ENCODE measurements at regions not wholly inside any gene's neighbourhood (a gene's known extent, or its start where the extent isn't known, plus 50 kb on each side); places are given as distances from the start of the nearest gene placed in this dataset.

GRCh38 chr13:48761256-48761655, 107.5 kb downstream of the CYSLTR2 start:
- H3K4me3 ChIP-seq (ENCODE audit: low read depth in 1 of 2, low read length in 2 of 2): no peak overlapping the region
- H3K27me3 ChIP-seq (ENCODE audit: control insufficient read depth in 1 of 2, insufficient read depth in 2 of 2, low read length in 2 of 2): no peaks in the 10 kb centered on the region
- H3K36me3 ChIP-seq (ENCODE audit: control insufficient read depth in 1 of 2, insufficient read depth in 2 of 2, low read length in 2 of 2): no peaks in the 10 kb centered on the region
- H3K27ac ChIP-seq (ENCODE audit: low read depth, low read length): no peak overlapping the region
- peaks cover 3 to 6% of the 10 kb centered on the region in 2 donors for H3K4me1 ChIP-seq (ENCODE audit: control insufficient read depth in 1 of 2, insufficient read depth in 2 of 2, low read length in 2 of 2)
- H3K9ac ChIP-seq (ENCODE audit: low read depth in 1 of 2, low read length in 2 of 2): no peak overlapping the region
- peaks cover 9 to 12% of the 10 kb centered on the region in 2 donors for H3K9me3 ChIP-seq (ENCODE audit: control insufficient read depth in 1 of 2, low read length in 2 of 2)

GRCh38 chr13:48769107-48769704, 115.5 kb downstream of the CYSLTR2 start:
- H3K4me3 ChIP-seq (ENCODE audit: low read depth in 1 of 2, low read length in 2 of 2): no peak overlapping the region
- peaks cover 3 to 12% of the 10 kb centered on the region in 2 donors for H3K9me3 ChIP-seq (ENCODE audit: control insufficient read depth in 1 of 2, low read length in 2 of 2)
- no peaks in the 10 kb centered on the region for H3K36me3 ChIP-seq (ENCODE audit: control insufficient read depth in 1 of 2, insufficient read depth in 2 of 2, low read length in 2 of 2)
- no peaks in the 10 kb centered on the region for H3K27me3 ChIP-seq (ENCODE audit: control insufficient read depth in 1 of 2, insufficient read depth in 2 of 2, low read length in 2 of 2)
- H3K4me1 ChIP-seq (ENCODE audit: control insufficient read depth in 1 of 2, insufficient read depth in 2 of 2, low read length in 2 of 2): peaks cover 0 to under 1% of the 10 kb centered on the region in 2 donors
- no peak overlapping the region for H3K9ac ChIP-seq (ENCODE audit: low read depth in 1 of 2, low read length in 2 of 2)
- H3K27ac ChIP-seq (ENCODE audit: low read depth, low read length): no peak overlapping the region

- Histone ChIP-seq H3K4me3 (ENCODE audit: low read depth in 1 of 2, low read length in 2 of 2) (no peak overlapping the region), H3K27ac (ENCODE audit: low read depth, low read length) (no peak overlapping the region), H3K27me3 (ENCODE audit: control insufficient read depth in 1 of 2, insufficient read depth in 2 of 2, low read length in 2 of 2) (no peaks in the 10 kb centered on the region), H3K36me3 (ENCODE audit: control insufficient read depth in 1 of 2, insufficient read depth in 2 of 2, low read length in 2 of 2) (no peaks in the 10 kb centered on the region), H3K9ac (ENCODE audit: low read depth in 1 of 2, low read length in 2 of 2) (no peak overlapping the region), H3K9me3 (ENCODE audit: control insufficient read depth in 1 of 2, low read length in 2 of 2) (peaks cover 0 to 7% of the 10 kb centered on the region in 2 donors), H3K4me1 (ENCODE audit: control insufficient read depth in 1 of 2, insufficient read depth in 2 of 2, low read length in 2 of 2) (no peaks in the 10 kb centered on the region)
Observed at GRCh38 chr13:48770372-48770771, 116.6 kb downstream of the CYSLTR2 start.

GRCh38 chr13:48772908-48773307, 119.2 kb downstream of the CYSLTR2 start:
- Histone ChIP-seq H3K27ac (ENCODE audit: low read depth, low read length) (no peak overlapping the region), H3K36me3 (ENCODE audit: control insufficient read depth in 1 of 2, insufficient read depth in 2 of 2, low read length in 2 of 2) (no peaks in the 10 kb centered on the region), H3K9ac (ENCODE audit: low read depth in 1 of 2, low read length in 2 of 2) (no peak overlapping the region), H3K4me3 (ENCODE audit: low read depth in 1 of 2, low read length in 2 of 2) (no peak overlapping the region), H3K27me3 (ENCODE audit: control insufficient read depth in 1 of 2, insufficient read depth in 2 of 2, low read length in 2 of 2) (no peaks in the 10 kb centered on the region), H3K4me1 (ENCODE audit: control insufficient read depth in 1 of 2, insufficient read depth in 2 of 2, low read length in 2 of 2) (no peaks in the 10 kb centered on the region), H3K9me3 (ENCODE audit: control insufficient read depth in 1 of 2, low read length in 2 of 2) (no peaks in the 10 kb centered on the region)

- Histone ChIP-seq H3K36me3 (ENCODE audit: control insufficient read depth in 1 of 2, insufficient read depth in 2 of 2, low read length in 2 of 2) (no peaks in the 10 kb centered on the region), H3K27ac (ENCODE audit: low read depth, low read length) (no peak overlapping the region), H3K4me3 (ENCODE audit: low read depth in 1 of 2, low read length in 2 of 2) (no peak overlapping the region), H3K9ac (ENCODE audit: low read depth in 1 of 2, low read length in 2 of 2) (no peak overlapping the region), H3K9me3 (ENCODE audit: control insufficient read depth in 1 of 2, low read length in 2 of 2) (no peaks in the 10 kb centered on the region), H3K27me3 (ENCODE audit: control insufficient read depth in 1 of 2, insufficient read depth in 2 of 2, low read length in 2 of 2) (no peaks in the 10 kb centered on the region), H3K4me1 (ENCODE audit: control insufficient read depth in 1 of 2, insufficient read depth in 2 of 2, low read length in 2 of 2) (no peaks in the 10 kb centered on the region)
Observed at GRCh38 chr13:48773531-48774275, 120.0 kb downstream of the CYSLTR2 start.

GRCh38 chr13:48775285-48775684, 121.6 kb downstream of the CYSLTR2 start:
- no peaks in the 10 kb centered on the region for H3K4me1 ChIP-seq (ENCODE audit: control insufficient read depth in 1 of 2, insufficient read depth in 2 of 2, low read length in 2 of 2)
- H3K27me3 ChIP-seq (ENCODE audit: control insufficient read depth in 1 of 2, insufficient read depth in 2 of 2, low read length in 2 of 2): no peaks in the 10 kb centered on the region
- no peak overlapping the region for H3K9ac ChIP-seq (ENCODE audit: low read depth in 1 of 2, low read length in 2 of 2)
- H3K4me3 ChIP-seq (ENCODE audit: low read depth in 1 of 2, low read length in 2 of 2): no peak overlapping the region
- peaks cover 0 to 2% of the 10 kb centered on the region in 2 donors for H3K9me3 ChIP-seq (ENCODE audit: control insufficient read depth in 1 of 2, low read length in 2 of 2)
- H3K36me3 ChIP-seq (ENCODE audit: control insufficient read depth in 1 of 2, insufficient read depth in 2 of 2, low read length in 2 of 2): no peaks in the 10 kb centered on the region
- no peak overlapping the region for H3K27ac ChIP-seq (ENCODE audit: low read depth, low read length)

GRCh38 chr13:48775804-48776203, 122.1 kb downstream of the CYSLTR2 start:
- Histone ChIP-seq H3K9me3 (ENCODE audit: control insufficient read depth in 1 of 2, low read length in 2 of 2) (peaks cover 1 to 2% of the 10 kb centered on the region in 2 donors), H3K27ac (ENCODE audit: low read depth, low read length) (no peak overlapping the region), H3K27me3 (ENCODE audit: control insufficient read depth in 1 of 2, insufficient read depth in 2 of 2, low read length in 2 of 2) (no peaks in the 10 kb centered on the region), H3K36me3 (ENCODE audit: control insufficient read depth in 1 of 2, insufficient read depth in 2 of 2, low read length in 2 of 2) (no peaks in the 10 kb centered on the region), H3K4me3 (ENCODE audit: low read depth in 1 of 2, low read length in 2 of 2) (no peak overlapping the region), H3K9ac (ENCODE audit: low read depth in 1 of 2, low read length in 2 of 2) (no peak overlapping the region), H3K4me1 (ENCODE audit: control insufficient read depth in 1 of 2, insufficient read depth in 2 of 2, low read length in 2 of 2) (no peaks in the 10 kb centered on the region)

GRCh38 chr13:48776401-48776800, 122.7 kb downstream of the CYSLTR2 start:
- H3K9me3 ChIP-seq (ENCODE audit: control insufficient read depth in 1 of 2, low read length in 2 of 2): peaks cover 4 to 6% of the 10 kb centered on the region in 2 donors
- no peak overlapping the region for H3K9ac ChIP-seq (ENCODE audit: low read depth in 1 of 2, low read length in 2 of 2)
- no peaks in the 10 kb centered on the region for H3K36me3 ChIP-seq (ENCODE audit: control insufficient read depth in 1 of 2, insufficient read depth in 2 of 2, low read length in 2 of 2)
- no peaks in the 10 kb centered on the region for H3K4me1 ChIP-seq (ENCODE audit: control insufficient read depth in 1 of 2, insufficient read depth in 2 of 2, low read length in 2 of 2)
- no peak overlapping the region for H3K4me3 ChIP-seq (ENCODE audit: low read depth in 1 of 2, low read length in 2 of 2)
- no peaks in the 10 kb centered on the region for H3K27me3 ChIP-seq (ENCODE audit: control insufficient read depth in 1 of 2, insufficient read depth in 2 of 2, low read length in 2 of 2)
- no peak overlapping the region for H3K27ac ChIP-seq (ENCODE audit: low read depth, low read length)

- Histone ChIP-seq H3K9me3 (ENCODE audit: control insufficient read depth in 1 of 2, low read length in 2 of 2) (peaks cover 4 to 6% of the 10 kb centered on the region in 2 donors), H3K4me1 (ENCODE audit: control insufficient read depth in 1 of 2, insufficient read depth in 2 of 2, low read length in 2 of 2) (peaks cover 0 to 4% of the 10 kb centered on the region in 2 donors), H3K36me3 (ENCODE audit: control insufficient read depth in 1 of 2, insufficient read depth in 2 of 2, low read length in 2 of 2) (no peaks in the 10 kb centered on the region)
Observed at GRCh38 chr13:48778610-48779009, 124.9 kb downstream of the CYSLTR2 start.

GRCh38 chr13:48780713-48781341, 127.1 kb downstream of the CYSLTR2 start:
- no peak overlapping the region for H3K4me3 ChIP-seq (ENCODE audit: low read depth in 1 of 2, low read length in 2 of 2)
- H3K4me1 ChIP-seq (ENCODE audit: control insufficient read depth in 1 of 2, insufficient read depth in 2 of 2, low read length in 2 of 2): peaks cover 0 to 4% of the 10 kb centered on the region in 2 donors
- H3K9me3 ChIP-seq (ENCODE audit: control insufficient read depth in 1 of 2, low read length in 2 of 2): peaks cover 4 to 6% of the 10 kb centered on the region in 2 donors
- no peaks in the 10 kb centered on the region for H3K36me3 ChIP-seq (ENCODE audit: control insufficient read depth in 1 of 2, insufficient read depth in 2 of 2, low read length in 2 of 2)
- H3K9ac ChIP-seq (ENCODE audit: low read depth in 1 of 2, low read length in 2 of 2): no peak overlapping the region
- no peak overlapping the region for H3K27ac ChIP-seq (ENCODE audit: low read depth, low read length)
- H3K27me3 ChIP-seq (ENCODE audit: control insufficient read depth in 1 of 2, insufficient read depth in 2 of 2, low read length in 2 of 2): no peaks in the 10 kb centered on the region

More at GRCh38 chr13:48778610-48779009, 124.9 kb downstream of the CYSLTR2 start:
- Histone ChIP-seq H3K4me3 (ENCODE audit: low read depth in 1 of 2, low read length in 2 of 2) (no peak overlapping the region), H3K9ac (ENCODE audit: low read depth in 1 of 2, low read length in 2 of 2) (no peak overlapping the region), H3K27ac (ENCODE audit: low read depth, low read length) (no peak overlapping the region), H3K27me3 (ENCODE audit: control insufficient read depth in 1 of 2, insufficient read depth in 2 of 2, low read length in 2 of 2) (no peaks in the 10 kb centered on the region)

All from duodenal mucosa (tissue), 2 donors.